BJ (cell line): ENCODE measurements at regions not wholly inside any gene's neighbourhood (a gene's known extent, or its start where the extent isn't known, plus 50 kb on each side); places are given as distances from the start of the nearest gene placed in this dataset.

ENCODE experiments used
- CTCF ChIA-PET: fragments of 350-600 bp; formaldehyde crosslinking; extraction: SDS; loops from one replicate; lab custom pipeline; 2021; ENCODE audit warnings: antibody characterized with exemption, inconsistent platforms; lab: Yijun Ruan, JAX
- POLR2A ChIA-PET: fragments of 300-600 bp; sonication (Branson Sonifier 250); formaldehyde crosslinking; extraction: SDS; loops from one replicate; lab custom pipeline; 2021; ENCODE audit warnings: antibody characterized with exemption; lab: Charles Lee
- DNase-seq: peaks from one replicate; pipeline ENCODE4 v3.0.0-alpha.2; 2011; ENCODE audit warnings: low read depth
- H3K27me3 ChIP-seq: 2 replicates; pipeline ENCODE4 v1.6.0; 2011; ENCODE audit warnings: low read length; ENCODE audit not compliant: control insufficient read depth, insufficient read depth
- H3K36me3 ChIP-seq: 2 replicates; pipeline ENCODE4 v1.5.1; 2011; ENCODE audit warnings: low read length; ENCODE audit not compliant: control insufficient read depth, insufficient read depth
- H3K4me3 ChIP-seq: 2 replicates; pipeline ENCODE4 v1.5.1; 2011; ENCODE audit warnings: low read depth, mild to moderate bottlenecking, control low read depth, low read length
- TF ChIP-seq, protein P1 (sequence below): IDR thresholded peaks from 2 replicates; pipeline ENCODE4 v1.5.1; 2011; ENCODE audit warnings: low read depth, mild to moderate bottlenecking, control low read depth, inconsistent platforms, low read length, moderate library complexity; ENCODE audit not compliant: insufficient read depth

DNA sequence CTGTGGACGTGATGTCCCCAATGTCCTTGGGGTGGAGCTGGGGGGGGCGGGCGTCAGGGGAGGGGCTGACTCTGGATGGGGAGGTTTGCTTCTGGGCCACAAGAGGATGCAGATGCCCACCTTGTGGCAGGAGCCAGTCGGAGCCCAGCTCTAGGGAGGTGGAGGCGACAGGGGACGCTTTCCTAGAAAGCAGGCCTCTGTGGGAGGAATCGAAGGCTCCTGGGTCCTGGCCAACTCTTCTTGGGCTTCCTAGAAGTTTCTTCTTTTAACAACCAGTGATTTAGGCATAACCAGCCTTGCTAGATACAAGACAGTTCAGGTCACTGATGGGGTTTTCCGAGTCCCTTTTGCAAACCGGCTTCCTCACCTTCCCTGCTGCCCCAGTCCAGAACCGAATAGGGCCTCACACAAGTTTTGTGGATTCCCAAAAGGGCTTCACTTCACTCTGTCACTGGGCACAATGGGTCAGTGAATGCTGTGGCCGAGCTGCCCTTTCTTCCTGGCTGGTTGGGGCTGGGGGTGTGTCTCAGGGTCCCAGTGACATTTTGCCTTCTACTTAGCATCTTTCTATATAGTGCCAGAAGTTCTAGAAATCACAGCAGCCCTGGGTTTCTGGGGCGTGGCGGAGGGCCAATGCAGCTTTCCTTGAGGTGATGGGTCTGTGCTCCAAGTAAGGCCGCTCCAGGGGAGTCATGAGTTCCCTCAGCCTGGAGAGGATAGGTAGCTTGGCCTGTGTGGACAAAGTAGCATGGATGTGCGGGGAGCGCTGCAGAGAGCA, 78.4 kb upstream of the FOXP4 start:
- no peaks in the 10 kb centered on the region for H3K36me3 ChIP-seq
- ChIA-PET CTCF (interaction anchor here (1.1 kb wide), 1 partner anchor 125 kb away, joined by 5 read pairs; no protein-coding TSS in a partner anchor), POLR2A (no interaction called here)
- TF ChIP-seq, protein P1, sequence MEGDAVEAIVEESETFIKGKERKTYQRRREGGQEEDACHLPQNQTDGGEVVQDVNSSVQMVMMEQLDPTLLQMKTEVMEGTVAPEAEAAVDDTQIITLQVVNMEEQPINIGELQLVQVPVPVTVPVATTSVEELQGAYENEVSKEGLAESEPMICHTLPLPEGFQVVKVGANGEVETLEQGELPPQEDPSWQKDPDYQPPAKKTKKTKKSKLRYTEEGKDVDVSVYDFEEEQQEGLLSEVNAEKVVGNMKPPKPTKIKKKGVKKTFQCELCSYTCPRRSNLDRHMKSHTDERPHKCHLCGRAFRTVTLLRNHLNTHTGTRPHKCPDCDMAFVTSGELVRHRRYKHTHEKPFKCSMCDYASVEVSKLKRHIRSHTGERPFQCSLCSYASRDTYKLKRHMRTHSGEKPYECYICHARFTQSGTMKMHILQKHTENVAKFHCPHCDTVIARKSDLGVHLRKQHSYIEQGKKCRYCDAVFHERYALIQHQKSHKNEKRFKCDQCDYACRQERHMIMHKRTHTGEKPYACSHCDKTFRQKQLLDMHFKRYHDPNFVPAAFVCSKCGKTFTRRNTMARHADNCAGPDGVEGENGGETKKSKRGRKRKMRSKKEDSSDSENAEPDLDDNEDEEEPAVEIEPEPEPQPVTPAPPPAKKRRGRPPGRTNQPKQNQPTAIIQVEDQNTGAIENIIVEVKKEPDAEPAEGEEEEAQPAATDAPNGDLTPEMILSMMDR = no peak
- H3K27me3 ChIP-seq = peaks cover 10% of the 10 kb centered on the region
- no peak overlapping the region for H3K4me3 ChIP-seq
- DNase-seq = no peak

DNA sequence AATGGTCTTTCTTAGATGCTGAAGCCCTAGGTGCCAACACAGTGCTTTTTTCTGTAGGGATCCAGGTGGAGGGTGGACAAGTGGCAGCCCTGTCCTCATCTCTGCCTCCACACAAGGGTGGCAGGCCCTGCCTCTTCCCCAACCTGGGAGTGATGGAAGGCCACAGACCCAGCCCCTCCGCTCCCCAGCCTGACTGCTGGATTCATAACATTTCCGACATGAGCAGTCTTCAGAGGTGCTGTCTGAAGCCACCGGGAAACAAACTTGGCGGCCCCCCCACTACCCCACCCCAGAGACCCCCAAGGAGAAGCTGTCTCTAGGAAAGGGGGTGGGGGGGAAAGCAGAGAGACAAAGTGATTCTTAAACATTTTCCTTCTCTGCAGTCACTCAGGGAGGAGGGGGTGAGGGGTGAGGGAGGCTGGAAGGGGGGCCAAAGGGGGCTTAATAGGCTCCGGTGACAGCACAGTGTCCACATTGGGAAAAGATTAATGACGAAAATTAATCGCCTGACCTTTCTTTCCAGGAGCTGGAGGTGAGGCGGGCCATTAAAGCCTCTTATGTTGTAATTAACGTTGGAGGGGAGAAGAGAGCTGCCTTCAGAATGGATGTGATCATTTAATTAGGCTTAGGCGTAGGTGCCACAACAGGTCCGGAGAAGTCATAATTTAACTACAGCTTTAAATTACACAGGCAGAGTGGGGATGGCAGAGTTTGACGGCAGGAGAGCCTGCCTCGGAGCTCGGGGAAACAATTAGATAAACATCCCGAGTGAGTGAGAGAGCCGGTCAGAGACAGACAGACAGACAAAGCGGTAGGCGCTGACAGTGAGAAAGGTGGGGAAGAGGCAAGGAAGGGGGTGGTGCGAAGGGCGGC, 76.8 kb upstream of the FOXP4 start:
- TF ChIP-seq, protein P1 = no peak
- H3K27me3 ChIP-seq = peaks cover 10% of the 10 kb centered on the region
- DNase-seq = no peak
- H3K36me3 ChIP-seq = no peaks in the 10 kb centered on the region
- CTCF ChIA-PET = interaction anchor here (0.8 to 1.6 kb wide), 7 partner anchors 10 to 254 kb away, joined by 3 to 5 read pairs (median 3); no protein-coding TSS in a partner anchor
- POLR2A ChIA-PET = no interaction called here
- H3K4me3 ChIP-seq = peak overlapping the region; percentile 11; the same call in 1 of the 2 replicates

GRCh38 chr6:41470029-41470330, 76.2 kb upstream of the FOXP4 start:
- POLR2A ChIA-PET = no interaction called here
- TF ChIP-seq, protein P1 = no peak

DNA sequence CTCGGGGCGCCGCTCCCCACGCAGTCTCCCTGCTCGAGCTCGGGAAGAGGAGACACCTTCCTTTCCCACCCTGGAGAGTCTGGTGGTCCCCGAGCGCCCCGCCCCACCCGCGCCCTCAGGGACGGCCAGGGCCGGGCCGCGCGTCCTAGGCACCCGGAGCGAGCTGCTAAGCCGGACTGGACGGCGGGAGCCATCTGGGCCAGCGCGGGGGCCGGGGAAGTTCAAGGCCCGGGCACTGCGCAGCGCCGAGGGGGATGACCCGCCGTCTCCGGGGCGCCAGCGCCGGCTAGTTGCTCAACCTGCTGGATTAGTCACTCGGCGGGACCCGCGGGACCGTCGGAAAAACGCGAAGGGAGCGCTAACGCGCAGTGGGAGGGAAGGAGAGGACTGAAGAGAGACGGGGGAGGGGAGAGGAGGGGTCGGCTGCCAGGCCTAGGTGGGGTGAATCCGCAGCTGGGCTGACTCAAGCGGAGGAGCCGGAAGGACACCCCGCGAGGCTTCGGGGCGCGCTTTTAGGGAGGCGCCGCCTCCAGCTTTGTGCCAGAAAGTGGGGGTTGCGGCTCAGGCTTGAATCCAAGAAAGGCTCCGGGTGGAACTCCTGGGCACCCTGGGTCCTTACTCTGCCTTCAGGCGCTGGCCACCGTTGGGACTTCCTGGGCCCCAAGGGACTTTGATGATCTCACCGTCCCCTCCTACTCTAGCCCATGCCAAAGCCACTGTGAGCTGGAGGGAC, 75.7 kb upstream of the FOXP4 start:
- no peaks in the 10 kb centered on the region for H3K36me3 ChIP-seq
- TF ChIP-seq, protein P1 = no peak
- ChIA-PET POLR2A (no interaction called here), CTCF (interaction anchor here (1.0 to 1.6 kb wide), 4 partner anchors 9 to 122 kb away, joined by 3 to 5 read pairs (median 4); no protein-coding TSS in a partner anchor)
- H3K27me3 ChIP-seq = peaks cover 13% of the 10 kb centered on the region
- H3K4me3 ChIP-seq = no peak overlapping the region
- no peak for DNase-seq

More at GRCh38 chr6:41470029-41470330, 76.2 kb upstream of the FOXP4 start:
- H3K27me3 ChIP-seq = peaks cover 11% of the 10 kb centered on the region
- H3K36me3 ChIP-seq = no peaks in the 10 kb centered on the region
- DNase-seq = no peak
- H3K4me3 ChIP-seq = no peak overlapping the region
- CTCF ChIA-PET = interaction anchor here (0.8 to 1.6 kb wide), 6 partner anchors 9 to 253 kb away, joined by 3 to 5 read pairs (median 3); no protein-coding TSS in a partner anchor
